Neural progenitor cell (in vitro differentiated cells): ENCODE measurements at regions not wholly inside any gene's neighbourhood (a gene's known extent, or its start where the extent isn't known, plus 50 kb on each side); places are given as distances from the start of the nearest gene placed in this dataset.

ENCODE experiments used
- EZH2 ChIP-seq: fragments of 200-600 bp; sonication (generic); IDR thresholded peaks from 2 replicates; pipeline ENCODE4 v1.6.1; 2017; ENCODE audit warnings: antibody characterized with exemption, mild to moderate bottlenecking, moderate library complexity
- EZH2phosphoT487 ChIP-seq: fragments of 200-600 bp; sonication (generic); IDR thresholded peaks from 2 replicates; pipeline ENCODE4 v1.6.1; 2017; ENCODE audit warnings: antibody characterized with exemption
- TF ChIP-seq, protein P1 (sequence below): fragments of 200-600 bp; sonication (generic); IDR thresholded peaks from 2 replicates; pipeline ENCODE4 v1.5.1; 2017; ENCODE audit warnings: antibody characterized with exemption, mild to moderate bottlenecking

DNA sequence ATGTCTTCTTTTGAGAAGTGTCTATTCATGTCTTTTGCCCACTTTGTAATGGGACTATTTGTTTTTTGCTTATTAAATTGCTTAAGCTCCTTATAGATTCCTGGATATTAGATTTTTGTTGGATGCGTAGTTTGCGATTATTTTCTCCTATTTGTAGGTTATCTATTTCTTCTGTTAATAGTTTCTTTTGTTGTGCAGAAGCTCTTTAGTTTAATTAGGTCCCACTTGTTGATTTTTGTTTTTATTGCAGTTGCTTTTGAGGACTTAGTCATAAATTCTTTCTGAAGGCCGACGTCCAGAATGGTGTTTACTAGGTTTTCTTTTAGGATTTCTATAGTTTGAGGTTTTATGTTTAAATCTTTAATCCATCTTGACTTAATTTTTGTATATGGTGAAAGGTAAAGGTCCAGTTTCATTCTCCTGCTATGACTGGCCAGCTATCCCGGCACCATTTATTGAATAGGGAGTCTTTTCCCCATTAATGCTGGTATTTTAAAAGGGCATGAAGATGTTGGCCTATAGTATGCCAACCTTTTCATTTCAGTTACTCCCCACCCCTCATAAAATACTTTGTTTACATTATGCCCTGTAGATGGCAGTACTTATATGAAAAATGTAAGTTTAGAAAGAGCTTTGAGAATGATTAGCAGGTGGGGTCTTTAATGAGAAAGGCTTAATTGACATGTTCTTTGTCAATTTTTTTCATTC is 62.9 kb upstream of the PSMA6 start:
- TF ChIP-seq, protein P1, sequence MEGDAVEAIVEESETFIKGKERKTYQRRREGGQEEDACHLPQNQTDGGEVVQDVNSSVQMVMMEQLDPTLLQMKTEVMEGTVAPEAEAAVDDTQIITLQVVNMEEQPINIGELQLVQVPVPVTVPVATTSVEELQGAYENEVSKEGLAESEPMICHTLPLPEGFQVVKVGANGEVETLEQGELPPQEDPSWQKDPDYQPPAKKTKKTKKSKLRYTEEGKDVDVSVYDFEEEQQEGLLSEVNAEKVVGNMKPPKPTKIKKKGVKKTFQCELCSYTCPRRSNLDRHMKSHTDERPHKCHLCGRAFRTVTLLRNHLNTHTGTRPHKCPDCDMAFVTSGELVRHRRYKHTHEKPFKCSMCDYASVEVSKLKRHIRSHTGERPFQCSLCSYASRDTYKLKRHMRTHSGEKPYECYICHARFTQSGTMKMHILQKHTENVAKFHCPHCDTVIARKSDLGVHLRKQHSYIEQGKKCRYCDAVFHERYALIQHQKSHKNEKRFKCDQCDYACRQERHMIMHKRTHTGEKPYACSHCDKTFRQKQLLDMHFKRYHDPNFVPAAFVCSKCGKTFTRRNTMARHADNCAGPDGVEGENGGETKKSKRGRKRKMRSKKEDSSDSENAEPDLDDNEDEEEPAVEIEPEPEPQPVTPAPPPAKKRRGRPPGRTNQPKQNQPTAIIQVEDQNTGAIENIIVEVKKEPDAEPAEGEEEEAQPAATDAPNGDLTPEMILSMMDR: peak; percentile 49
- no peak for TF ChIP-seq EZH2
- TF ChIP-seq EZH2phosphoT487: no peak
